Right lobe of liver (tissue), 4 donors: ENCODE measurements at regions not wholly inside any gene's neighbourhood (a gene's known extent, or its start where the extent isn't known, plus 50 kb on each side); places are given as distances from the start of the nearest gene placed in this dataset.

ENCODE experiments used
- POLR2A ChIP-seq: fragments of 450-650 bp; IDR thresholded peaks from one replicate; pipeline ENCODE4 v1.6.1; 2017; ENCODE audit warnings: antibody characterized with exemption, mild to moderate bottlenecking
- TF ChIP-seq, protein P1 (sequence below), 4 donors: fragments of 200-600 bp in 3 of 4; fragments of 450-650 bp in 1 of 4; IDR thresholded peaks; one replicate each; pipeline versions ENCODE4 v1.5.1 to v1.8.0; 2016 to 2022; ENCODE audit warnings: antibody characterized with exemption in 4 of 4, mild to moderate bottlenecking in 2 of 4
- donor health status: DM: no; HTN: no; CAD: no.
- donor health status: DM: no; HTN: no; CAD: no.
- donor health status: DM: no; HTN: yes; CAD: no.

DNA sequence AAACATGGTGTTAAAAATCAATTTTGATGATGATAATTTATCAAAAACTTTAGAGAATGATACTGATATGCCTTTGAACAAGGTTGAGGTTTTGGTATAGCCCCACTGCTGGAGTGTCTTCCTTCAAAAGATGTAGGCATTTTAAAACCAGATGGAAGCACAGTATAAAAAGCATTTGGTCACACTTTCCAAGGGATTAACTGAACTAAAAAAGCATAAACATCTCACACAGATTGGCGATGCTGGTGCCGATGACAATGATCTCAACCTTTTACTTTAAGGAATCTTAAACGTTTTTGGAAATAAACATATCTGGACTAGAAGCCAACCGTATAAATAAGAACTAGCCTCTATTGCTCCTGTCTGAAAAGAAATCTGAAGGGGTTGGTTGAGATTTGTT is 488.4 kb downstream of the ENC1 start:
- TF ChIP-seq, protein P1, sequence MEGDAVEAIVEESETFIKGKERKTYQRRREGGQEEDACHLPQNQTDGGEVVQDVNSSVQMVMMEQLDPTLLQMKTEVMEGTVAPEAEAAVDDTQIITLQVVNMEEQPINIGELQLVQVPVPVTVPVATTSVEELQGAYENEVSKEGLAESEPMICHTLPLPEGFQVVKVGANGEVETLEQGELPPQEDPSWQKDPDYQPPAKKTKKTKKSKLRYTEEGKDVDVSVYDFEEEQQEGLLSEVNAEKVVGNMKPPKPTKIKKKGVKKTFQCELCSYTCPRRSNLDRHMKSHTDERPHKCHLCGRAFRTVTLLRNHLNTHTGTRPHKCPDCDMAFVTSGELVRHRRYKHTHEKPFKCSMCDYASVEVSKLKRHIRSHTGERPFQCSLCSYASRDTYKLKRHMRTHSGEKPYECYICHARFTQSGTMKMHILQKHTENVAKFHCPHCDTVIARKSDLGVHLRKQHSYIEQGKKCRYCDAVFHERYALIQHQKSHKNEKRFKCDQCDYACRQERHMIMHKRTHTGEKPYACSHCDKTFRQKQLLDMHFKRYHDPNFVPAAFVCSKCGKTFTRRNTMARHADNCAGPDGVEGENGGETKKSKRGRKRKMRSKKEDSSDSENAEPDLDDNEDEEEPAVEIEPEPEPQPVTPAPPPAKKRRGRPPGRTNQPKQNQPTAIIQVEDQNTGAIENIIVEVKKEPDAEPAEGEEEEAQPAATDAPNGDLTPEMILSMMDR (IDR thresholded peaks at IDR 0.05) = no peak
- no peak for TF ChIP-seq POLR2A
